Activated T-cell treated with anti-CD3 and anti-CD28 coated beads, Interleukin-2, amount 50 U/mL, for 72 hours (primary cell): ENCODE measurements at regions not wholly inside any gene's neighbourhood (a gene's known extent, or its start where the extent isn't known, plus 50 kb on each side); places are given as distances from the start of the nearest gene placed in this dataset.

Experiments
- ATAC-seq, 2 donors: fragments of 150-1000 bp; cut with Tn5 transposase; replicated peaks in 1 of 2; 2 replicates each; pipeline ENCODE4 v1.10.0; 2021; ENCODE audit warnings: moderate library complexity in 2 of 2, mild to moderate bottlenecking in 1 of 2
- DNase-seq, 2 donors: peaks; one replicate each; pipeline ENCODE4 v3.0.0; 2021 to 2022; ENCODE audit warnings: mixed read lengths in 1 of 2
- H3K27ac Mint-ChIP-seq: one replicate; pipeline ENCODE4 v1.8.0; 2022; ENCODE audit warnings: mild to moderate bottlenecking, moderate library complexity, mixed read lengths
- H3K27me3 Mint-ChIP-seq: one replicate; pipeline ENCODE4 v1.8.0; 2022; ENCODE audit warnings: low read depth, mixed read lengths
- H3K36me3 Mint-ChIP-seq, 2 donors: one replicate each; pipeline ENCODE4 v1.8.0; 2022; ENCODE audit warnings: mixed read lengths in 2 of 2, mild to moderate bottlenecking in 1 of 2; ENCODE audit not compliant: insufficient read depth in 2 of 2
- H3K4me1 Mint-ChIP-seq: one replicate; pipeline ENCODE4 v1.8.0; 2022; ENCODE audit warnings: low read depth, mixed read lengths
- H3K4me3 Mint-ChIP-seq, 2 donors: one replicate each; pipeline ENCODE4 v1.8.0; 2022; ENCODE audit warnings: mild to moderate bottlenecking in 2 of 2, mixed read lengths in 2 of 2, moderate library complexity in 2 of 2
- H3K9me3 Mint-ChIP-seq, 2 donors: one replicate each; pipeline ENCODE4 v1.8.0; 2022; ENCODE audit warnings: mixed read lengths in 2 of 2

DNA sequence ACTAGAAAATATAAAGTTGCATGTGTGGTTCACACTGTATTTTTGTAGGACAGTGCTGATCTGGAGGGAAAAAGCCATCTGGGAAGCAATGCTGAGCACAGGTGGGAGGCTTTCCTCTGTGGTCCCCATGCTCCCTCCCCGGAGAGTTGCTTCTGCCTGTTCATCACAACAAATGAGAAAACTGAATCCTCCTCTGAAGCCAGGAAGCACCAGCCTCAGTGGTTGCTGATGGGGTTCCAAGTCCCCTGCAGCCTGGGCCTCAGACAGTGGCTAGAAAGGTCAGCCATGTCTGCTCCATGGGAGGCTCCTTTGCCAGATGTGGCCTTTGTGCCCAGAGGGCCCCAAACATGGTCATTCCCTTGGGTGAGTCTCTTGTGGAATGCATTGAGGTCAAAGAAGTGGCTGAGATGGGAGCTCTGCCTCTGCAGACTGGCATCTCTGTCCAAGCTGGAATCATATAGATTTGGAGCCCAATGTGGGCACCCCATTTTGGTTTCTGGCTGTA, 77.6 kb downstream of the C5orf15 start:
- H3K4me3 Mint-ChIP-seq, result no peak overlapping the region
- ATAC-seq (no peak), DNase-seq (no peak)
- H3K27ac Mint-ChIP-seq, result no peak overlapping the region
- no peaks in the 10 kb centered on the region for H3K27me3 Mint-ChIP-seq
- H3K9me3 Mint-ChIP-seq, result no peaks in the 10 kb centered on the region
- no peaks in the 10 kb centered on the region for H3K36me3 Mint-ChIP-seq
- H3K4me1 Mint-ChIP-seq, result peaks cover under 1% of the 10 kb centered on the region

DNA sequence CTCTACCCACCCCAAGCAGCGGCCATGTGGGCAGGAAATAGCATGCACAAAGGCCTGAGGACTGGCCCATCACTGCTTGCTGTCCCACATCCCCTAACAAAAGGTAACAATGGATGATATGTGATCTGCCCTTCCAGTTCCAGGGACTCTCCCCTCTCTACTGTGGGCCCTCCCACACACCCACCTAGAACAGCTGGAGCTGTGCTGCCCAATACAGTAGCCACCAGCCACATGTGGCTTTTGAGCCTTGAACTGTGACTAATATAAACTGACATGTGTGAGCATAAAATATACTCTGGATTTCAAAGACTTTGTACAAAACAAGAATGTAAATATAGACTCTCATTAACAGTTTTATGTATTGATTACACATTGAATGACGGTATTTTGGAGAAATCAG, 78.1 kb downstream of the C5orf15 start:
- H3K27me3 Mint-ChIP-seq, result no peaks in the 10 kb centered on the region
- no peaks in the 10 kb centered on the region for H3K36me3 Mint-ChIP-seq
- no peaks in the 10 kb centered on the region for H3K9me3 Mint-ChIP-seq
- no peak for DNase-seq
- no peak for ATAC-seq
- no peaks in the 10 kb centered on the region for H3K4me1 Mint-ChIP-seq
- H3K27ac Mint-ChIP-seq, result no peak overlapping the region
- H3K4me3 Mint-ChIP-seq, result no peak overlapping the region

DNA sequence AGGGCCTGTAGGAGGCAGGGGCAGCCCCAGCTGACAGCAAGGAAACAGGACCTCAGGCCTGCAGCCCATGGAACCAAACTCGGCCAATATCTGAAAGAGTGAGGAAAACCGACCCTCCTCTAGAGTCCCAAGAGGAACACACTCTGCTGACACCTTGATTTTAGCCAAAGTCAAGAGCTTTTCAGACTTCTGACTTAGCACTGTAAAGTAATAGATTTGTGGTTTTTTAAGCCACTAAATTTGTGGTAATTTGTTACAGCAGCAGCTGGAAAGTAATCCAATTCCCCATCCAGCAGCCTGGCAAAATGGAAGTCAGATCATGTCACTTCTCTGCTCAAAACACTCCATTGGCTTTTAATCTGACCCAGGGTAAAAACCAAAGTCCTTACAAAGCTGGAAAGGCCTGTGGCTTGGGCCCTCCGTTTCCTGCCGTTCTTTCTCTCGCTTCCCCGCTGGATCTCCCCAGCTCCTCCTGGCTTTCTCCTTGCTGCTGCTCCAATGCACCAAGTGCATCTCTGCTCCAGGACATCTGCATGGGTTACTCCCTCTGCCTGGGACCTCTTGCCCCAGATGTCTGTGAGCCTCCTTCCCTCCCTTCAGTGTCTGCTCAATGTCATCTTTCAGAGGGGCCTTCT, 79.0 kb downstream of the C5orf15 start:
- Mint-ChIP-seq H3K4me3 (no peak overlapping the region), H3K27me3 (no peaks in the 10 kb centered on the region)
- no peak for ATAC-seq

DNA sequence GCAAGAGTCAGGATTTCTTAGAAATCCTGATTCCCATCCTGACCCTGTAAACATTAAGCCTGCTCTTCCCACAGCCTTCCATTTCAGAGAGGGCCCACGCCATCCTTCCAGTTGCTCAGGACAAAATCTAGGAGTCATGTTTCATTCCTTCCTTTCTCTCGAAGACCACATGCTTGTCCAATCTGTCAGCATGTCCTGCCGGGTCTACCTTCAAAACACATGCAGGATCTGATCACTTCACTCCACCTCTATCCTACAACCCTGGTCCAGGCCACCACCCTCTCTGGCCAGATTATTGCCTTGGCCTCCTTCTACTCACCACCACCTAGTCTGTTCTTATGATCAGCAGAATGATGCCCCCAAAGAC, 79.8 kb downstream of the C5orf15 start:
- Mint-ChIP-seq H3K36me3 (no peaks in the 10 kb centered on the region), H3K27me3 (no peaks in the 10 kb centered on the region), H3K4me3 (no peak overlapping the region), H3K4me1 (no peaks in the 10 kb centered on the region), H3K27ac (no peak overlapping the region), H3K9me3 (no peaks in the 10 kb centered on the region)
- DNase-seq (no peak), ATAC-seq (no peak)

More for the DNA sequence above, 79.0 kb downstream of the C5orf15 start:
- Mint-ChIP-seq H3K27ac (no peak overlapping the region), H3K36me3 (no peaks in the 10 kb centered on the region), H3K9me3 (no peaks in the 10 kb centered on the region), H3K4me1 (no peaks in the 10 kb centered on the region)
- DNase-seq, result no peak

DNA sequence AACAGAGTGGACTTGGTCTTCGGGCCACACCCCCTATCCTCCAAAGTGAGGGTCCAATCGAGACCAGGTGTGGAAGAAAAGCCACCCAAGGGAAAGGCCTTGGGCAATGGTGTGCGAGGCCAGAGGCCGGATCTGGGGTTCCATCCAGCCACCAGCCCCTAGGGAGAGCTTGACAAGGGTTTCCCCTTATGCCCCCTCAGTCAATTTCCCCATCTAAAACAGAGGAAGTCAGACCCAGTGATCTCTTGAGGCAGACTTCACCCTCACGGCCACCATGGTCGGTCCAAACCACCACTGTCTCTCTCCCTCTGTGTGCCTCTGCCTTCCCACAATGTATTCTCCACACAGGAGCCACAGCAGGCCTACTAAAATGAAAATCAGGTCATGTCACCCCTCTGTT, 82.9 kb downstream of the C5orf15 start:
- H3K4me1 Mint-ChIP-seq, result no peaks in the 10 kb centered on the region
- H3K9me3 Mint-ChIP-seq, result peaks cover 0 to 2% of the 10 kb centered on the region in 2 donors
- no peak for DNase-seq
- peaks cover 10% of the 10 kb centered on the region for H3K27me3 Mint-ChIP-seq
- no peak for ATAC-seq
- H3K4me3 Mint-ChIP-seq, result no peak overlapping the region
- H3K36me3 Mint-ChIP-seq, result no peaks in the 10 kb centered on the region
- no peak overlapping the region for H3K27ac Mint-ChIP-seq

DNA sequence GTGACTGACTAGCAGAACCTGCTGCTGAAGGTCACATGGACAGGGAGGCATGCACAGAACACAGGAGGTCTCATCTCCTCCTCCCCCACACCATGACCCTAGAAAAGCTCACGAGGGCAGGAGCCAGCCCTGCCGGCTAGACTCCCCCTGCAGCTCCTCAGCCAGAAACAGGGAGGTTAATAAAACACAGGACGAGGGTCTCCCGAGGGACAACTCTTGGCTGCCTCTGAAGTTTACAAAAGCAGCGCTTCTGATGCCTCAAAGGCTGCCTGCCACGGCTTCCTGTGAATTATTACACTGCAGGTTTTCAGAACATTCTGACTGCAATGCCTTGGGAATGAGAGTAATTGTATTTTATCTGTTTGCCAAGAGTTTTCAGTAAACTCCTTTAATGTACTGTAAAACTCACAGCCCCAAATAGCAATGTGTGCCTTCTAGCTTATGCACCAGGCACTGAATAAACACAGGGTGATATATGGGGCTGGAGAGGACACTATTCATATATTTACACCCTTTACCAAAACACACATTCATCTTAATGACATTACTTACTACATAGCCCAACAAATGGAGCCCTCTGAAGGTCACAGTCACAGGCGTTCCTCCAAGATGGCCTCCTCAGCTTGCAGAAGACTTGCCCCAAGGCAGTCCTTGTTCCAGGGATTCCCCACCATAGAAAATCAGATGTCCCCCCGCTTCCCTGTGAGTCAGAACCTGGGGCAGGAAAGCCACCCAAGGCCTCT, 83.7 kb downstream of the C5orf15 start:
- H3K36me3 Mint-ChIP-seq, result no peaks in the 10 kb centered on the region

DNA sequence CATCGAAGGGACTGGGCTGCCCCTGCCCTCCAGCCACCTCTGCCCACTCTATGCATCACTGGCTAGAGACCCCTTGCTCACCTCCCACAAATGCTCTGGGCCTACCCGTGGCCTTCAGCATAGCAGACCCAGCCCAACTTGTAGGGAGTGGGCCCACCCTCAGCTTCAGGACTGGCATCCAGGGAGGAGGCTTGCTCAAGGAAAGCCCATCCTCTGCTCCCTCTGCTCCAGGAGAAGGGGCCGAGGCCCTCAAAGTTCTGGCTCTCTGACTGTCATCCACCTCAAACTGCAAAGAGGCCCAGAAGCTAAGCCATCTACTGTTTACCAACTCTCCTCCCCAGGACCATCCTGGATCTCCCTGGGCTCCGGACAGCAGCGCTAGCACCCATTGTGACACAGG, 84.5 kb downstream of the C5orf15 start:
- no peak overlapping the region for H3K4me3 Mint-ChIP-seq
- peaks cover under 1% of the 10 kb centered on the region for H3K4me1 Mint-ChIP-seq
- H3K36me3 Mint-ChIP-seq, result no peaks in the 10 kb centered on the region
- H3K27me3 Mint-ChIP-seq, result peaks cover 10% of the 10 kb centered on the region
- H3K27ac Mint-ChIP-seq, result no peak overlapping the region
- DNase-seq (no peak), ATAC-seq (no peak)
- H3K9me3 Mint-ChIP-seq, result peaks cover 0 to 2% of the 10 kb centered on the region in 2 donors

More for the DNA sequence above, 83.7 kb downstream of the C5orf15 start:
- Mint-ChIP-seq H3K4me3 (no peak overlapping the region), H3K27me3 (peaks cover 10% of the 10 kb centered on the region), H3K4me1 (no peaks in the 10 kb centered on the region), H3K9me3 (peaks cover 0 to 2% of the 10 kb centered on the region in 2 donors), H3K27ac (no peak overlapping the region)
- DNase-seq (no peak), ATAC-seq (no peak)

DNA sequence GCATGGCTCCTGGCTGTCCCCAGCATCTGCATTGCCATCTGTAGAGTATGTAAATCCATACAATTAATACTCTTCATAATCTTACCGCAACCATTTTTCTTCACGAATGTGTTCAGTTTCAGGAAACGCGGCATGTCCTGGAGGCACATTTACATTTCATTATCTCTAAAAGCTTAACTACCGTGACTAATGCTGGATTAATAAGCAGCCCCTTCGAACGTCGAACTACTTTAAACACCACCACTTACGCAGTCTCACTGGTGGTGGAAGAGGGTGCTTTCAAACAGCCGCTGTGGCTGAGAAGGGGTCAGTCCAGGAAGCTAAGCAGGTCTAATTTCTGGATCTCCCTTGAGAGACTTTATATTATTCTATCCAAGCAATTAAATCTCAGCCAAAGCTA, 85.6 kb downstream of the C5orf15 start:
- H3K27ac Mint-ChIP-seq, result no peak overlapping the region
- no peak overlapping the region for H3K4me3 Mint-ChIP-seq
- no peaks in the 10 kb centered on the region for H3K36me3 Mint-ChIP-seq
- ATAC-seq (no peak), DNase-seq (no peak)
- peaks cover 10% of the 10 kb centered on the region for H3K4me1 Mint-ChIP-seq
- H3K27me3 Mint-ChIP-seq, result peaks cover 10% of the 10 kb centered on the region
- H3K9me3 Mint-ChIP-seq, result peaks cover 0 to 2% of the 10 kb centered on the region in 2 donors

DNA sequence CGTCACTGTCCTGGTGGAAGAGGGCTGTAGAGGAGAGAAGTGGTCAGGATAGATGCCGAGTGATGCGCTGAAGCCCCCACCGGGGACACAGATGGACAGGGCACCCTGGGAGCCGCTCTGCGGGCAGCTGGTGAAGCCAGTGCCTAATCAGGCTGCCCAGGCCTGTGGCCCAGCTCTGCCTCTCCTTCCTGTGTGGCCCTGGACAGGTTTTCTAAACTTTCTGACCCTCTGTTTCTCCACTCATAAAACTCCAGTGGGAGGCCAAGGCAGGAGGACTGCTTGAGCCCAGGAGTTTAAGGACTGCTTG, 86.1 kb downstream of the C5orf15 start:
- ATAC-seq, result no peak
- H3K27me3 Mint-ChIP-seq, result peaks cover 10% of the 10 kb centered on the region
- DNase-seq, result no peak
- H3K9me3 Mint-ChIP-seq, result peaks cover 0 to 2% of the 10 kb centered on the region in 2 donors
- no peak overlapping the region for H3K4me3 Mint-ChIP-seq
- peaks cover 10% of the 10 kb centered on the region for H3K4me1 Mint-ChIP-seq
- H3K36me3 Mint-ChIP-seq, result no peaks in the 10 kb centered on the region
- H3K27ac Mint-ChIP-seq, result no peak overlapping the region

DNA sequence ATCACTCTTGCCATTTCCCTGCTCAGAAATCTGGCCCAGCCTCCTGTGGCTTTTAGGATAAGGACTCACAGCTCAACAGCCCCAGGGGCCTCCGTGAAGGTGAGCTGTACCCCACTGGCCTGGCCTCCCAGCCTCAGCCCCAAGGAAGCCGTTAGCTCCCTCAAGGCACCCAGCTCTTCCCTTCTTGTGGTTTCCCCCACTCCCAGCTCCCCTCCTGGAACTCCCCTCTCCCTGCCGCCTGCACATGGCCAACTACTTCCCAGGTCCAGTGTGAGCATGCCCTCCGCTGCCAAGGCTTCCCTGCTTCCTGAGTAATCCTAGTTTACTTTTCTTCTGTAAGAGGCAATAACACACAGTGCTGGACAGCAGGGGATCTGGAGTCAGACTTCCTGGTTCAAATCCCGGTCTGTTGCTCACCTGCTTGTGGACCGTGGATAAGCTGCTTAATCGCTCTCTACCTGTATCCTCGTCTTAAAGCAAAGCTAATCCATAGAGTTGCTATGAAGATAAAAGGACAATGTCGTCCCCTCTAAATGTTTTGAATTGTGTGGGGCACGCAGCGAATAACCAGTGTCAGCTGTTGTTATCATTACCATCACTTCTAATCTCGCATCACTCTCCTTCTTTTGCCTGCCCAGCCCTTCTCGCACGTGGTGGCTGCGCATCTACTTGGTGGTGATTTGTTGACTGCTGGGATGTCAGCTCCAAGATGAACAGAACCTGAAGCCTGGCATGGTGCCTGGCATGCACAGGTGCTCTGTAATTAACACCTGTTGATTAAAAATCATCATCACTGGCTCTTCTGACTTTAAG, 86.6 kb downstream of the C5orf15 start:
- Mint-ChIP-seq H3K36me3 (no peaks in the 10 kb centered on the region), H3K27me3 (peaks cover 10% of the 10 kb centered on the region), H3K4me3 (no peak overlapping the region), H3K27ac (no peak overlapping the region), H3K9me3 (peaks cover 0 to 2% of the 10 kb centered on the region in 2 donors), H3K4me1 (peaks cover 10% of the 10 kb centered on the region)
- DNase-seq, result no peak
- no peak for ATAC-seq

DNA sequence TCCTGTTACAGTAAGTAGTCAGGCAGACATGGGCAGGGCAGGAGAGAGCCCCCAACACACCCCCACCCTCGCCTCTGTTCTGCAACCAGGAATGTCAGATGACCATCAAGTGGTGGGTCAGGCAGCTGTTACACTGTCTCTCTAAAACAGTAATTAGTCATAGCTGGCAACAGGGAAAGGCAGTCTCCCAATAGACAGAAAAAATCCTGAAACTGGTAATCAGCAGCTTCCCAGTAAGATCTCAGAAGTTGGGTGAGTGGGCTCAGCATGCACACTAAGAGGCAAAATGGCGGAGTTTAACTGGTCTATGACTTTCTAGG, 90.2 kb downstream of the C5orf15 start:
- Mint-ChIP-seq H3K27me3 (peaks cover 10% of the 10 kb centered on the region), H3K9me3 (peaks cover 5 to 9% of the 10 kb centered on the region in 2 donors)

DNA sequence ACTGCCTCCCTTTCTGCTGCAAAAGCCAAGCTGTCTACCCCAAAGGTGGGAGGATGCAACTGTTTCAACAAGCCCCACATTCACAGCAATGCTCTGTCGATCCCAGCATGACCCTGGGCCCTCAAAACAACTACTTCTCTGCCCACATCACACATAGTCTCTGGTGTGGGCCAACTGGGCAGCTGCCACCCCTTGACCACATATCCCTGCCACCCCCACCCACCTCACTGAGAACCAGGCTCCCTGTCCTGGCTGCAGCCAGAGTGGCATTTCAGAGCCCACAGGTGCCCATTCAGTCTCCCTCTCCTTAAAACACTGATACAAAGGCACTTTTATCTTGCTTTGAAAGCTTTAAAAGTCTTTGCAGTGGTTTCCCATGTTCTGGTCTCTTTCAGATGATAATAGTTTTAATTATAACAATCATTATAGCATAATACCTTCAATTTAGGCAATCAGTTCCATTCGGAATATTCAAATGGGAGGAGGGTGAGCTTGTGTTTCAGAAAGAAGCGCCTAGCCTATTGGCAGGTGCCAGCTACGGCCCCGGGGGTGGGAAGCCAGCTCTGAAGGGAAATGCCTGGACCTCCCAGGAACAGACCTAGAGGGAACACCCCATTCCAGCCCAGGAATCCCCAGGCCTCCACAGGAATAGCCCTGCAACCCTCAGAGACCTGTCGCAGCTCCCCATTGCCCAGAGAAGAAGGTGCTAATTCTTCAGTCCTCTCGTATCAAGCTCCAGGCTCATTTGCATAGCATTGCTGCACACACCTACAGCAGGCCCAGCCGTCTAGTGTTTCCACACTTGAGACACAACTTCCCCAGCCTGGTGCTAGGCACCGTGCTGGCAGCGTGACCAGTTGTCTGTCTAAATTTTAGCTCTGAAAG, 90.8 kb downstream of the C5orf15 start:
- no peak for ATAC-seq
- Mint-ChIP-seq H3K4me3 (no peak overlapping the region), H3K27ac (no peak overlapping the region), H3K4me1 (peaks cover 46% of the 10 kb centered on the region), H3K9me3 (peaks cover 5 to 9% of the 10 kb centered on the region in 2 donors), H3K36me3 (peaks cover 5 to 22% of the 10 kb centered on the region in 2 donors), H3K27me3 (peaks cover 10% of the 10 kb centered on the region)
- no peak for DNase-seq

More for the DNA sequence above, 90.2 kb downstream of the C5orf15 start:
- Mint-ChIP-seq H3K36me3 (peaks cover 5 to 20% of the 10 kb centered on the region in 2 donors), H3K4me3 (no peak overlapping the region), H3K27ac (no peak overlapping the region), H3K4me1 (peaks cover 40% of the 10 kb centered on the region)
- ATAC-seq, result no peak
- DNase-seq, result no peak
